Effector CD4-positive, alpha-beta T cell (primary cell): ENCODE measurements at regions not wholly inside any gene's neighbourhood (a gene's known extent, or its start where the extent isn't known, plus 50 kb on each side); places are given as distances from the start of the nearest gene placed in this dataset.
"Not testable (repeated sequence)": the region's sequence is repeated elsewhere in the genome, so short reads cannot be mapped to it uniquely, and the experiment has no call there.

Experiments used
- DNase-seq: peaks from one replicate; pipeline ENCODE4 v3.0.0-alpha.2; 2020

DNA sequence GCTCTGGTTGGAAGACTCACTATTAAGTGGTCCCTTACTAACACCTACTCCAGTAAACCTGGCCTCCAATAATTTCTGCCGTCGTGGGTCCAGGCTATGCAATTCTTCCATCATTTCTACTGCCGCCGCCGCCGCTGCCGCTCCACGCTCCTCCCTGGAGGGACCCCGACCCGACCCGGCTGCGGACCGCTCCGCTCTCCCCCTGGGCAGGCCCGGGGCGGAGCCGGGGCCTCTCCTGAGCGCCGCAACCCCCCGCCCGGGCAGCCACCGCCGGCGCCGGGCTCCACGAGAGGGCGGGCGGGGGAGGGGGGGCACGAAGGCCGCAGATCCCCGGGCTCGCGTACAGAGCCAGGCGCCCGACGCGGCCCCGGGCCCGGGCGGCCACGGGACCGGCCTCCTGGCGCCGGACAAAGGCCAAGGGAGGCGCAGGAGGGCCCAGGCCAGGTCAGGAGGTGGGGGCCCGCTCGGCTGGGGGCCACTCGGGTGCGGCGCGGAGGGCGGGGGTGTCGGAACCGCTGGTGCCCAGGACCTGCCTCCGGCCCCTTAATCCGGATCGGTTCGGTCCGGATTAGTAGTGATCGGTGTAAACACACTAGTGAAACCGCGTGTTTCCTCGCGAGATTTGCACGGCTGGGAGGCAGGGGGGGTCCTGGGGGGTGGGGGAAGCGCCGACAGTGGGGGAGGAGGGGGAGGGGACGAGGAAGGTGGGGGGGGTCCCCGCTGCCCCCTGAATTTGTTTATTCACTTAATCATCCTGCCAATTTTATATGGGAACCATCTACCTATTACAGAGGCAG lies 215.1 kb upstream of the CCL2 start:
- DNase-seq, result peak; percentile 5

DNA sequence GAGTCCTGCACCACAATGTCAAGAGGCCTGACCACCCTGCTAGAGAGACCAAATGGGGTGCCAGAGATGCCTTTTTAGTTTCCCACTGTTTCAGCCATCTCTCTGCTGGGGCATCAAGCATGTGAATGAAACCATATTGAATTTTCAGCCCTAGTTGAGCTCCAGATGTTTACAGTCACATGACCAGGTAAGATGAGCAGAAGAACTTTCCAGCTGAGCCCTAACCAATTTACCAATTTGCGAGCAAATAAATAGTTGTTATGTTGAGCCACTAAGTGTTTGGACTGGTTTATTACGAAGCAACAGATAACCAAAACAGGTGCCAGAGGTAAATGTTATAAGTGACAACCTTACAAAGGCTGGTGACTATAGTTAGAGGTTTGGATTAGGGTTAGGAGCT lies 209.1 kb upstream of the CCL2 start:
- DNase-seq, result no peak

DNA sequence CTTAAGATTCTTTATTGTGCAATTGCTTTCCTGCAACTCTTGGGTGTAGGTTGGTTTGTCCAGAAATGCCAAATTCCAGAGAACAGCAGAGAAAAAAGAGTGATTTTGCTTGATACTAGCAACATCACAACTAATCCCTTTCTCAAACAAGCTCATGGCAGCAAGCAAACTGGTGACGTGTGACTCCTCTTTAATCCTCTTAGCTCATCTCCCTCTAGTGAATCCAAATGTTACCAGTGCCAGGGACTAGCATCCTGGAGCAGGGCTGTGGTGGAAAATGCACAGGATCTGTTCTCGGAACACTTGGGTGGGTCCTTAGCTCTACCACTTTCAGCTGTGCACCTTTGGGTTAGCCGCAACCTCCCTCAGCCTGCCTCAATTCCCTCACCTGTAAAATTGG lies 204.0 kb upstream of the CCL2 start:
- DNase-seq, result no peak

GRCh38 chr17:34054495-34054894 lies 200.6 kb upstream of the CCL2 start:
- no peak for DNase-seq

DNA sequence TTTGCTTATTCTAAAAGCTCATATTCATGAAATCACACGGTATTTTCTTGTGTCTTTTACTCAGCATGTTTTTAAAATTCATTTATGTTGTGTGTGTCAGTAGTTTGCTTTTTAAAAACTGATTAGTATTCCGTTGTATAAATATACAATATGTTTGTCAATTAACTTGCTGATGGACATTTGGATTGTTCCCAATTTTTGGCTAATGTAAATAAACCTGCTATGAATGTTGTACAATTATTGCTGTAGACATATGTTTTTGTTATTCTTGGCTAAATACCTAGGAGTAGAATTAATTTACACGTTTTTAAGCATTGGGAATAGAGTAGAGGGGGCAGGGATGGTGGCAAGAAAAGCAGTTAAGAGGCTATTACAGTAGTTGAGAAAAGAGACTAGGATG lies 199.5 kb upstream of the CCL2 start:
- DNase-seq, result no peak

- DNase-seq, result no peak
These were observed 195.5 kb upstream of the CCL2 start for GRCh38 chr17:34059423-34060220.

GRCh38 chr17:34066528-34066927 lies 188.6 kb upstream of the CCL2 start:
- DNase-seq, result no peak

DNA sequence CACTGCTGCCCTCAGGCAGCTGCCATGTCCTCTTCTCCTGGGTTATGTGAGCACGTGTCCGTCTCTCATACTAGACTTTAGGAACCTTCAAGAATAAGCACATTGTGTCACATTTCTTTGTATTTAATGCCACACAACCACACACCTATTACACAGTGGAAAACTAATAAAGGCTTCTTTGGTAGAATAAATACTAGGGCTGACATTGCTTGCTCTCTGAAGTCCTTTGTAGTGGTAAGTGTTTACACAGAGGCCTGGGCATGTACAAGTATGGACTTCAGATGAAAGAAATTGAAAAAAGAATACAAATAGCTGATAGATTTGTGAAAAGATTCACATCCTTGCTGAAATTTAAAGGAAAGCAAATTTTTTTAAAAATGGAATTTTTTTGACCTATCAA lies 188.1 kb upstream of the CCL2 start:
- no peak for DNase-seq

DNA sequence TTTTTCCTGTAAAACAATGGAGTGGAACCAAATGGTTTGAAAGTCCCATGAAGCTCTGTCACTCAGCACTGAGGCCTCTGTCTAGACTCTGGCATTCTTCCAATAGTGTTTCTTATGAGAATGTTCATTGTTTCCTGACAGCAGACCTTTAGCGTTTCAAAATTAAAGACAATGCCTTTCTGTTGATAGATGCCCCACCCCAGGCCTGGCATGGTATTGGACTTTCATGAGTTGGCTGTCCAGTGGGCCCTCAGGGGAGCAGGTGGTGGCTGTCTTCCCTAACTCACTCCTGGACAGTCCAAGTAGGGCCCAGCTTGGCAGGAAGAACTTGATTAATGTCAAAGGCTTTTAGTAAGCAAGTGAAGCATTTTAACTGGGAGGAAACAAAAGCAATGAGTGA lies 186.5 kb upstream of the CCL2 start:
- DNase-seq, result no peak

DNA sequence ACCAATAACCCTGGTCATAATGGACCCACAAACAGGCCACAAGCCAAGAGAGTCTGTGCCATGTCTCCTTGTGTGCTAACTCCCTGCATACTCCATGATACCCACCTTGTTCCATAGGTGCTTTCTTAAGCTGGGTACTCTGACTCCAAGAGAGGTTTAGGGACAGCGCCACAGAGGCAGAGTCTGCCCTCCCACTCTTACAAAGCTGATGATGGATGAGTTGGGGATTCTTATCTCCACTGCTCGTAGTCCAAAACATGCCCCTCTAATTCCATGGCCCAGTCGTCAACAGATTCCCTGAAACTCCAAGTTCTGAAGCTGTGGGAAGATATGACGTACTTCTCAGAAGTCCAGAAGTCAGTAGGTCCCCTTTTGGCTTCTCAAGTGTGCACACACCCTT lies 184.4 kb upstream of the CCL2 start:
- DNase-seq, result no peak

DNA sequence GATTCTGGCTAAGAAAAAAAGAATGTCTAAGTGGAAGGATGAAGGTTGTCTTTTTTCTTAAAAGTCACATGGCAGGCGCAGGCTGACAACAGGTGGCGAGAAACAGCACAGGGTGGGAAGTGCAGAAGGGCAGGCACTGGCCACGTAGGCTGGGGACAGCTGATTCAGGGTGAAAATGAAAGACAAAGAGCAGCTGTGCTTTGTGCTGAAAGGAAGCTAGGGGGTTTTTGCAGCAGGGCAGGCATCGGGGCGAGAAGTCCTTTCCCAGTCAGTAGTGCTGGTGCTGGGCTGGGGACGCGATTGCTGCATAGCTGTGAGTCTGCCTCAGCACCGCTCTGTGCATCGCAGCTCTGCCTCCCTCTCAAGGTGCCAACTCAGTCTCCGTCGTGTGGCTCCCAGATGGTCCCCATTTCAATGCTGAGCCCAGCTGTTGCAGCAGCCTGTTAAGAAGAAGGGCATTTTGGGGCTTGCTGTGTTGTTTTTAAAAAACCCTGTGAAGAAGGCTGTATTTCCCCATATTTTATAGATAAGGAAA lies 183.1 kb upstream of the CCL2 start:
- no peak for DNase-seq

GRCh38 chr17:34075076-34075475 lies 180.0 kb upstream of the CCL2 start:
- DNase-seq, result no peak

DNA sequence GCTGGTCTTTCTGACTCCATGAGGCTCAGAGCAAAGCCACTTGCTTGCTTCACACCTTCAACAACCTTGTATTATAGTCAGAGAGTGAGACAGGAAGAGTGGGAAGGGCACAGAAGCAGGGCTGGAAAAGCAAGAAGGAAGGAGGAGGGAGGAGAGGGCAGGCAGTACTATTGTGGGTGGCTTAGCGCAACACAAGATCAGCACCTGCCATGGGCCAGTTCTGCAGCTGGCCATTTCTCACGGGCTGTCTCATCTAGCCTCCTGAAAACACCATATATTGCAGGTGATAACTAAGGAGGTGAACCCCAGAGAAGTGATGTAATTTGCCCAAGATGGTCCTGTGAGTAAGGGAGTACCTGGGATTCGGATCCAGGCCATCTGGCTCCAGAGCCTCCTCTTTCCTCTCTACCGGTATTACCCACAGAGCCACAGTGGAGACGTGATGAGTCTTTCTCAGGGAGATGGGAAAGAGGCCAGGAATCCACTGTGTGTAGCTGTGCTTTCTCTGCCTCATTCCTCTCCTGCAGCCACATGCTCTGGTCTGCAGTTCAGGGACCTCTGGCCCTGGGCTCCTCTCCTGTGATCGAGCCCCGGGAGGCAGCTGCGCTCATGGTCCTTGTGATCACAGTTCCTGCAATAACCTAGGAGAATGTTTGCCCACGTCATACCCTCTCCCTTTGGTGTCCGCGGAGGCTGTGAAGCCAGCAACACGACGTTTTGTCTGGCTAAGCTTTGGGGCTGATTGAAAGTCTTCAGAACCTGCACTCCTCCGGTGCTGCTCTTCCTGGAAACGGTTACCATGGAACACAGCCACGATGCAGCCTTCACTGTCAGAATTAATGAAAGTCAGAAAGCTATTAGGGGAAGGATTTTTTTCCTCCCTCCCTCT lies 178.1 kb upstream of the CCL2 start:
- DNase-seq, result no peak

DNA sequence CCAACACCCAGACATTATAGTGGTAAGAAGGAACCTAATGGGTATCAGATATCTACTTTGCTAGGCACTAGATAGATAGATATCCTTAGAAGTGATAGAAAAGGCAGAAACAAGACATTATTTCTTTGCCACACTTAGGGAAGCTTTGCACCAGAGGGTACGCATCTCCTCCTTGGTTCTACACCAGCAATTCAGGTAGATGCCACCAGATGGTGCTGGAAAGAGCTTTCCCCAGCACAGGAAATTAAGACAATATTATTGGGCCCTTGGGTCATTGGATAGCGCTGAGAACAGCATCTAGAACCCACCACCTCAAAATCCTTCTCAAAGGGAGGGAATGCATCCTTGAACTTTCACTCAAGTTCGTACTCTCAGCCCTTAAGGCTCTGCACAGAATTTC lies 173.8 kb upstream of the CCL2 start:
- no peak for DNase-seq

GRCh38 chr17:34082404-34082803 lies 172.7 kb upstream of the CCL2 start:
- no peak for DNase-seq

DNA sequence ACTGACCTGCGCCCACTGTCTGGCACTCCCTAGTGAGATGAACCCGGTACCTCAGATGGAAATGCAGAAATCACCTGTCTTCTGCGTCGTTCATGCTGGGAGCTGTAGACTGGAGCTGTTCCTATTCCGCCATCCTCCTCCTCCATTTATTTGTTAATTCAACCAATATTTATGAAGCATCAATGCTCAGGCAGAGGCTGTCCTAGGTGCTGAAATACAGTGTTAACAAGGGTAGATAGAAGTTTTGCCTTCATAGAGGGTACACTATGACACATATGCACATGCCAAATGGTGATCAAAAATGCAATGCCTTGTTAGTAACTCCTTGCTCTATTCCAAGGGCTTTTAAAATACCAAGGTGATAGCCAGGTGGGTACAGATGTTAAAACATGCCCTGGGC lies 166.0 kb upstream of the CCL2 start:
- not testable (repeated sequence) for DNase-seq

DNA sequence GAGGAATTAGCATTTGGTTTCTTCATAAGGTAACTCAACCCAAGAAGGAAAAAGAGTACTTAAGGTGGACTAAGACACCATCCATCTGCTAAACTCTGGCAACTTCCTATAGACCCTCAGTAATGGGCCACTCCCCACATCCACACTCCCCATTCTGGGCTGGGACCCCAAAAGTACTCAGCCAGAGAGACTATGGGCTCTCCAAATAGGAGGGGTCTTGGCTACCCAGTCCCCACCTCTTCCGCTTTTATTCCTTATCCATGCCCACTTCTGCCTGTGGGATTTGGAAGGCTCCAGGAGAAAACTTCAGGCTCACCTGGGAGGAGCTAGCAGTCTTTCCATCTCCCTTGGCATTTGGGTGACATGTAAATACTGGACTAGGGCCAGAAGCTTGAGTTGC lies 164.5 kb upstream of the CCL2 start:
- DNase-seq, result no peak

DNA sequence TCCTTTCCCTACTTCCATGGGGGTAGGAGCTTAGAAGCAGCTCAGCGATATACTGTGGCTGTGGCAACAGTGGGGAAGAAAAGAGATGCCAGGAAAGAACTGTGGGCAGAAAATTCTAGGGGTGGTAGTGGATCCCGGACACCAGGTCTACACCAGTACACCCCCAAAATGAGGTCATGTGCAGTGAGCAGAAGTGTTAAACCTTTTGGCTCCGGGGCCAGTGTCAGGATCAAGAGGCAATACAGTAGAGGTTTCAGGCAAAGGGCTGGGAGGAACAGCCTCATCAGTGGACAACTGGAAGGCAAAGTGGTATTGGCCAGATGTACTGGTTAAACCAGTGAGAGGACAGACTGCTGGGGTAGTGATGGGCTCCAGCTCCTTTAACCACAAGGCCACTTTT lies 163.1 kb upstream of the CCL2 start:
- no peak for DNase-seq

GRCh38 chr17:34095106-34095505 lies 160.0 kb upstream of the CCL2 start:
- no peak for DNase-seq

DNA sequence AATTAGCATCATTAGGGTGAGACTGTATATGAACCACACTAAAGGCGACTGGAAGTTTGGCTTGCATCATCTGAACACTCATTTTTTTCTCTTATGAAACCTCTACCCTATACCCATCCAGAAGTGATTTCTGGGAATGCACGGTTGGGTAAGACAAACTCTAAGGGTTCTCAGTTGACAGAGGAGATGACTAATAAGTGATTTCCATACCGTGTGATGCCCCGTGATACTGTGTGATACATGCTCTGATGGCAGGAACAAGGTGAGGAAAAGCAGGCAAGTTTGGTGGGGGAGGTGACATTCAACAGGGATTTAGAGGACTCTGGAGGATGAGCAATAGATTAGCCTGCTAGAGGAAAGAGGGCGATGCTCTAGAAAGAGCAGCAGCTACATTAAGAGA lies 156.4 kb upstream of the CCL2 start:
- no peak for DNase-seq

- no peak for DNase-seq
These were observed 155.1 kb upstream of the CCL2 start for GRCh38 chr17:34099859-34100515.

DNA sequence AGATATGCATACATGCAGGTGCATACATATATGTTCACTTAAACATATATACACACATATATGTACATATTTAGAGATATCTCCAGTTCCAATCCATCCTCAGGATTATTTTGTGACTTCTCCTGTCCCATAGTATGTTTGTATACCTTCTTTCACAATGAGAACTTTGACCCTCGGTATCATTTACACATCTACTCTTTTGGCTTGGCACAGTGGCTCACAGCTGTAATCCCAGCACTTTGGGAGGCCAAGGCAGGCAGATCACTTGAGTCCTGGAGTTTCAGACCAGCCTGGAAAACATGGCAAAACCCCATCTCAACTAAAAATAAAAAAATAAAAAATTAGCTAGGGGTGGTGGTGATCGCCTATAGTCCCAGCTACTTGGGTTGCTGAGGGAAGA lies 148.1 kb upstream of the CCL2 start:
- no peak for DNase-seq

GRCh38 chr17:34110315-34110714 lies 144.8 kb upstream of the CCL2 start:
- DNase-seq, result no peak
